Osteocyte (in vitro differentiated cells): ENCODE measurements at regions not wholly inside any gene's neighbourhood (a gene's known extent, or its start where the extent isn't known, plus 50 kb on each side); places are given as distances from the start of the nearest gene placed in this dataset.
"Not testable (repeated sequence)": the region's sequence is repeated elsewhere in the genome, so short reads cannot be mapped to it uniquely, and the experiment has no call there.

Experiments
- DNase-seq: peaks from one replicate; pipeline ENCODE4 v3.0.0; 2021; ENCODE audit warnings: mixed read lengths; ENCODE audit not compliant: unreplicated experiment; ENCODE audit errors: extremely low spot score
- H3K27ac Mint-ChIP-seq: one replicate; pipeline ENCODE4 v1.8.0; 2021; ENCODE audit warnings: mild to moderate bottlenecking, mixed read lengths; ENCODE audit not compliant: unreplicated experiment
- H3K27me3 Mint-ChIP-seq: one replicate; pipeline ENCODE4 v1.8.0; 2021; ENCODE audit warnings: mixed read lengths; ENCODE audit not compliant: unreplicated experiment
- H3K36me3 Mint-ChIP-seq: one replicate; pipeline ENCODE4 v1.8.0; 2021; ENCODE audit warnings: mixed read lengths; ENCODE audit not compliant: unreplicated experiment
- H3K4me1 Mint-ChIP-seq: one replicate; pipeline ENCODE4 v1.8.0; 2021; ENCODE audit warnings: mixed read lengths; ENCODE audit not compliant: unreplicated experiment
- H3K4me3 Mint-ChIP-seq: one replicate; pipeline ENCODE4 v1.8.0; 2021; ENCODE audit warnings: mild to moderate bottlenecking, moderate library complexity, mixed read lengths; ENCODE audit not compliant: unreplicated experiment
- H3K9me3 Mint-ChIP-seq: one replicate; pipeline ENCODE4 v1.8.0; 2021; ENCODE audit warnings: mixed read lengths; ENCODE audit not compliant: unreplicated experiment
- TF ChIP-seq, protein P1 (sequence below): fragments of 200-600 bp; sonication (generic); IDR thresholded peaks from 2 replicates; pipeline ENCODE4 v1.5.0; 2021; ENCODE audit warnings: antibody characterized with exemption, mild to moderate bottlenecking, moderate library complexity

GRCh38 chr18:51562866-51563265 is 365.4 kb upstream of the MEX3C start:
- Mint-ChIP-seq H3K27me3 (no peaks in the 10 kb centered on the region), H3K27ac (no peak overlapping the region), H3K4me1 (no peaks in the 10 kb centered on the region), H3K4me3 (no peak overlapping the region), H3K36me3 (no peaks in the 10 kb centered on the region), H3K9me3 (no peaks in the 10 kb centered on the region)
- TF ChIP-seq, protein P1, sequence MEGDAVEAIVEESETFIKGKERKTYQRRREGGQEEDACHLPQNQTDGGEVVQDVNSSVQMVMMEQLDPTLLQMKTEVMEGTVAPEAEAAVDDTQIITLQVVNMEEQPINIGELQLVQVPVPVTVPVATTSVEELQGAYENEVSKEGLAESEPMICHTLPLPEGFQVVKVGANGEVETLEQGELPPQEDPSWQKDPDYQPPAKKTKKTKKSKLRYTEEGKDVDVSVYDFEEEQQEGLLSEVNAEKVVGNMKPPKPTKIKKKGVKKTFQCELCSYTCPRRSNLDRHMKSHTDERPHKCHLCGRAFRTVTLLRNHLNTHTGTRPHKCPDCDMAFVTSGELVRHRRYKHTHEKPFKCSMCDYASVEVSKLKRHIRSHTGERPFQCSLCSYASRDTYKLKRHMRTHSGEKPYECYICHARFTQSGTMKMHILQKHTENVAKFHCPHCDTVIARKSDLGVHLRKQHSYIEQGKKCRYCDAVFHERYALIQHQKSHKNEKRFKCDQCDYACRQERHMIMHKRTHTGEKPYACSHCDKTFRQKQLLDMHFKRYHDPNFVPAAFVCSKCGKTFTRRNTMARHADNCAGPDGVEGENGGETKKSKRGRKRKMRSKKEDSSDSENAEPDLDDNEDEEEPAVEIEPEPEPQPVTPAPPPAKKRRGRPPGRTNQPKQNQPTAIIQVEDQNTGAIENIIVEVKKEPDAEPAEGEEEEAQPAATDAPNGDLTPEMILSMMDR: no peak
- DNase-seq: no peak

DNA sequence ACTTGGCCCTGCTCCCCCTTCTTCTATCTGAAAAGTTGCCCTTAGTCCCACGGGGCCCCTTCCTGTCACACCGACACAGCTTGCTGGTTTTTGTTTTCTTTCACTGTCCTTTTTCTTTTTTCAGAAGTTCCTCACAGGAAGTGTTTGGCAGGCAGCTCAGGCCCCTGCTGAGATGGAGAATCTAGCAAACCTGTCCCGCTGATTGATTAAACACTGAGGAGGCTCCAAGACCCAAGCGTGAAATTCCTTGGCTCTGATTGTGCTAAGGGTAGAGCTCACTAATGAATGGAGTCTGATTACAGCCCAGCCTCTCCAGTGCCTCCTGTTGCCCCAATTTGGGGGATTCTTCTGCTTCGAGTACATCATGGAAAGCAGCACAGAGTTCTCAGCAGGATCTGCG is 365.9 kb upstream of the MEX3C start:
- H3K36me3 Mint-ChIP-seq: no peaks in the 10 kb centered on the region
- H3K27me3 Mint-ChIP-seq: no peaks in the 10 kb centered on the region
- no peak overlapping the region for H3K27ac Mint-ChIP-seq
- H3K4me1 Mint-ChIP-seq: no peaks in the 10 kb centered on the region
- TF ChIP-seq, protein P1: no peak
- DNase-seq: no peak
- H3K9me3 Mint-ChIP-seq: no peaks in the 10 kb centered on the region
- H3K4me3 Mint-ChIP-seq: no peak overlapping the region

- Mint-ChIP-seq H3K4me1 (no peaks in the 10 kb centered on the region), H3K27ac (no peak overlapping the region), H3K36me3 (no peaks in the 10 kb centered on the region), H3K4me3 (no peak overlapping the region), H3K27me3 (no peaks in the 10 kb centered on the region), H3K9me3 (no peaks in the 10 kb centered on the region)
- DNase-seq: no peak
- TF ChIP-seq, protein P1: no peak
Observed at GRCh38 chr18:51568151-51568550, 370.7 kb upstream of the MEX3C start.

- H3K9me3 Mint-ChIP-seq: no peaks in the 10 kb centered on the region
Observed at GRCh38 chr18:51569153-51569552, 371.7 kb upstream of the MEX3C start.

GRCh38 chr18:51569561-51569960 is 372.1 kb upstream of the MEX3C start:
- no peak for DNase-seq
- TF ChIP-seq, protein P1: no peak
- Mint-ChIP-seq H3K9me3 (no peaks in the 10 kb centered on the region), H3K27ac (no peak overlapping the region), H3K4me1 (no peaks in the 10 kb centered on the region), H3K36me3 (no peaks in the 10 kb centered on the region), H3K27me3 (no peaks in the 10 kb centered on the region), H3K4me3 (no peak overlapping the region)

More at GRCh38 chr18:51569153-51569552, 371.7 kb upstream of the MEX3C start:
- Mint-ChIP-seq H3K27me3 (no peaks in the 10 kb centered on the region), H3K27ac (no peak overlapping the region), H3K36me3 (no peaks in the 10 kb centered on the region), H3K4me1 (no peaks in the 10 kb centered on the region), H3K4me3 (no peak overlapping the region)
- TF ChIP-seq, protein P1: no peak
- no peak for DNase-seq

DNA sequence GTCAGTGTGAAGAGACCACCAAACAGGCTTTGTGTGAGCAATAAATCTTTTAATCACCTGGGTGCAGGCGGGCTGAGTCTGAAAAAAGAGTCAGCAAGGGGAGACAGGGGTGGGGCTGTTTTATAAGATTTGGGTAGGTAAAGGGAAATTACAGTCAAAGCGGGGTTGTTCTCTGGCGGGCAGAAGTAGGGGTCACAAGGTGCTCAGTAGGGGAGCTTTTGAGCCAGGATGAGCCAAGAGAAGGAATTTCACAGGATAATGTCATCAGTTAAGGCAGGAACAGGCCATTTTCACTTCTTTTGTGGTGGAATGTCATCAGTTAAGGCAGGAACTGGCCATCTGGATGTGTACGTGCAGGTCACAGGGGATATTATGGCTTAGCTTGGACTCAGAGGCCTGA is 372.6 kb upstream of the MEX3C start:
- not testable (repeated sequence) for H3K4me3 Mint-ChIP-seq, DNase-seq, H3K27me3 Mint-ChIP-seq, H3K36me3 Mint-ChIP-seq, H3K27ac Mint-ChIP-seq, H3K9me3 Mint-ChIP-seq, H3K4me1 Mint-ChIP-seq

DNA sequence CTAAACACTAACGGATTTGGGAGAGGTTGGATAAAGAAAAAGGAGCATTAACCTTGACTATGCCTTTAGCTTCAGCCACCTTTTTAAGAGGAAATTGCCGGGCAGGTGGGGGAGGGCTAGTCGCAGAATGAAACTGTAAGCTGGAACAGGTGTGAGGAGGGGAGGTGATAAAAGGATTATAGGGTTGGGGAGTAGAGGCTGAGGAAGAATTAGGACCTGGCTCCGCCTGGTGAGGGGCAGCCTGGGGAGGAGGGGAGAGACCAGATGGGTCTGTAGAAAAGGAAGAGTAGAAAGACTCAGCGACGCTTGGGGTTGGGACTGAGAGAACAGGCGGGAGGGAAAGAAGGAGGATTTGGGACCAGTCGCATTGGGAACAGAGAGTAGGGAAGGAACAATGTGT is 376.4 kb upstream of the MEX3C start:
- not testable (repeated sequence) for H3K4me1 Mint-ChIP-seq, H3K36me3 Mint-ChIP-seq, H3K9me3 Mint-ChIP-seq, DNase-seq, H3K4me3 Mint-ChIP-seq, H3K27me3 Mint-ChIP-seq, H3K27ac Mint-ChIP-seq
